ENCODE measurements at regions not wholly inside any gene's neighbourhood (a gene's known extent, or its start where the extent isn't known, plus 50 kb on each side); places are given as distances from the start of the nearest gene placed in this dataset.

DNA sequence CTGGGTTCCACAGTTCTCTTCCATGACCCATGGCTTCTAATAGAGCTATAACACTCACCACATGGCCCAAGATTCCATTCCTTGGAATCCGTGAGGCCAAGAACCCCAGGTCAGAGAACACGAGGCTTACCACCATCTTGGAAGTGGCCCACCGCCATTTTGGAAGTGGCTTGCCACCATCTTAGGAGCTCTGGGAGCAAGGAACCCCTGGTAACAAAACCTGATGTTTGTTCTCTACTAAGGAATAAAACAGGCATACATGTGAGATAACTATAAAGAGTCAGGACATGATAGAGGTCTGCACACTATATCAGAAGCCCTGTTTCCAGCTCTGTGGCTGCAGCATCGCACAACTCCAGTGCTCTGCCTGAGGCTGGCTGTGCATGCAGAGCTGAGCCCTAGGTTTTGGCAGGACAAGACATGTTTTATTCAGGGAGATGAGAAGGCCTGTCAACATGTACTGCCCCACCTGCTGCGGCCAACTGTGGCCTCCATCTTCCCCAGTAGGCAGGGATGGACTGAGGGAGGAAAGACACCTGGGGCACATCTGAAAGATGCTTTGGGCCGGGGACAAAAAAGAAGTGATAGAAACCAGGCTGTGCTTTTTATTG lies 344.9 kb downstream of the DAD1 start:
- TF ChIP-seq, protein P1, sequence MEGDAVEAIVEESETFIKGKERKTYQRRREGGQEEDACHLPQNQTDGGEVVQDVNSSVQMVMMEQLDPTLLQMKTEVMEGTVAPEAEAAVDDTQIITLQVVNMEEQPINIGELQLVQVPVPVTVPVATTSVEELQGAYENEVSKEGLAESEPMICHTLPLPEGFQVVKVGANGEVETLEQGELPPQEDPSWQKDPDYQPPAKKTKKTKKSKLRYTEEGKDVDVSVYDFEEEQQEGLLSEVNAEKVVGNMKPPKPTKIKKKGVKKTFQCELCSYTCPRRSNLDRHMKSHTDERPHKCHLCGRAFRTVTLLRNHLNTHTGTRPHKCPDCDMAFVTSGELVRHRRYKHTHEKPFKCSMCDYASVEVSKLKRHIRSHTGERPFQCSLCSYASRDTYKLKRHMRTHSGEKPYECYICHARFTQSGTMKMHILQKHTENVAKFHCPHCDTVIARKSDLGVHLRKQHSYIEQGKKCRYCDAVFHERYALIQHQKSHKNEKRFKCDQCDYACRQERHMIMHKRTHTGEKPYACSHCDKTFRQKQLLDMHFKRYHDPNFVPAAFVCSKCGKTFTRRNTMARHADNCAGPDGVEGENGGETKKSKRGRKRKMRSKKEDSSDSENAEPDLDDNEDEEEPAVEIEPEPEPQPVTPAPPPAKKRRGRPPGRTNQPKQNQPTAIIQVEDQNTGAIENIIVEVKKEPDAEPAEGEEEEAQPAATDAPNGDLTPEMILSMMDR (IDR thresholded peaks at IDR 0.05) = no peak
- no peak for TF ChIP-seq SIN3A (IDR thresholded peaks at IDR 0.05; ENCODE audit: borderline replicate concordance, insufficient read depth, low read depth, low read length)
